BLaER1 treated with 17β-estradiol and CSF1 and Interleukin-3, amounts not matched to agents 10 nM and 100 nM (cell line): ENCODE measurements at regions not wholly inside any gene's neighbourhood (a gene's known extent, or its start where the extent isn't known, plus 50 kb on each side); places are given as distances from the start of the nearest gene placed in this dataset.

Experiments used
- H3K27ac ChIP-seq, 11 experiments: shearing (Covaris generic); formaldehyde crosslinking; 2 replicates each; pipeline ENCODE4 v1.8.1; 2022
- H3K27me3 ChIP-seq, 11 experiments: shearing (Covaris generic); formaldehyde crosslinking; 2 replicates each; pipeline ENCODE4 v1.8.1; 2022
- H3K36me3 ChIP-seq, 11 experiments: shearing (Covaris generic); formaldehyde crosslinking; 2 replicates each; pipeline ENCODE4 v1.8.1; 2022
- H3K4me1 ChIP-seq, 10 experiments: shearing (Covaris generic); formaldehyde crosslinking; 2 replicates each; pipeline ENCODE4 v1.8.1; 2022
- H3K4me2 ChIP-seq, 11 experiments: shearing (Covaris generic); formaldehyde crosslinking; 2 replicates each; pipeline ENCODE4 v1.8.1; 2022
- H3K4me3 ChIP-seq, 10 experiments: shearing (Covaris generic); formaldehyde crosslinking; 2 replicates each; pipeline ENCODE4 v1.8.1; 2022
- H3K9ac ChIP-seq, 11 experiments: shearing (Covaris generic); formaldehyde crosslinking; 2 replicates each; pipeline ENCODE4 v1.8.1; 2022
- H3K9me3 ChIP-seq, 11 experiments: shearing (Covaris generic); formaldehyde crosslinking; replicated peaks in 1 of 11; 2 replicates each; pipeline ENCODE4 v1.8.1; 2022
- H4K20me1 ChIP-seq, 11 experiments: shearing (Covaris generic); formaldehyde crosslinking; 2 replicates each; pipeline ENCODE4 v1.8.1; 2022
- Cebpa-rat ChIP-seq, 11 experiments: shearing (Covaris generic); IDR thresholded peaks; 2 replicates each; pipeline ENCODE4 v1.8.1; 2022

GRCh38 chr5:121748686-121749085 is 103.0 kb upstream of the FTMT start:
- H3K4me2 ChIP-seq: no peak overlapping the region
- no peaks in the 10 kb centered on the region for H4K20me1 ChIP-seq
- H3K36me3 ChIP-seq: no peaks in the 10 kb centered on the region
- TF ChIP-seq Cebpa-rat (IDR thresholded peaks at IDR 0.05): no peak
- H3K9ac ChIP-seq: no peak overlapping the region
- no peaks in the 10 kb centered on the region for H3K27me3 ChIP-seq
- no peaks in the 10 kb centered on the region for H3K9me3 ChIP-seq
- no peaks in the 10 kb centered on the region for H3K4me1 ChIP-seq
- no peak overlapping the region for H3K4me3 ChIP-seq
- no peak overlapping the region for H3K27ac ChIP-seq

GRCh38 chr5:121752149-121752548 is 99.5 kb upstream of the FTMT start:
- H3K27ac ChIP-seq: no peak overlapping the region
- no peak for TF ChIP-seq Cebpa-rat (IDR thresholded peaks at IDR 0.05)
- H3K9ac ChIP-seq: no peak overlapping the region

GRCh38 chr5:121755266-121755665 is 96.4 kb upstream of the FTMT start:
- Histone ChIP-seq H3K27me3 (no peaks in the 10 kb centered on the region), H3K4me3 (no peak overlapping the region), H3K4me1 (peaks cover 0 to 13% (median 3%) of the 10 kb centered on the region in 10 experiments; a peak in 7 of 20 replicates), H3K27ac (no peak overlapping the region), H4K20me1 (no peaks in the 10 kb centered on the region), H3K9ac (no peak overlapping the region), H3K4me2 (no peak overlapping the region), H3K36me3 (no peaks in the 10 kb centered on the region), H3K9me3 (no peaks in the 10 kb centered on the region)
- TF ChIP-seq Cebpa-rat (IDR thresholded peaks at IDR 0.05): no peak

More at GRCh38 chr5:121752149-121752548, 99.5 kb upstream of the FTMT start:
- H3K4me2 ChIP-seq: no peak overlapping the region
- no peaks in the 10 kb centered on the region for H3K9me3 ChIP-seq
- H3K27me3 ChIP-seq: no peaks in the 10 kb centered on the region
- no peaks in the 10 kb centered on the region for H3K4me1 ChIP-seq
- no peak overlapping the region for H3K4me3 ChIP-seq
- no peaks in the 10 kb centered on the region for H4K20me1 ChIP-seq
- H3K36me3 ChIP-seq: no peaks in the 10 kb centered on the region

GRCh38 chr5:121757753-121758152 is 93.9 kb upstream of the FTMT start:
- Histone ChIP-seq H3K4me2 (peak overlapping the region in 1 of 11 experiments; percentile 20; a peak in 2 of 22 replicates), H3K4me3 (no peak overlapping the region), H3K9me3 (no peaks in the 10 kb centered on the region), H3K27ac (0 out of 22 replicates have a peak overlapping the region, but pooled peaks of 1 of the 11 experiments have one; percentile 22), H3K4me1 (peaks cover 0 to 13% (median 3%) of the 10 kb centered on the region in 10 experiments; a peak in 7 of 20 replicates), H3K27me3 (no peaks in the 10 kb centered on the region), H3K36me3 (no peaks in the 10 kb centered on the region), H3K9ac (no peak overlapping the region), H4K20me1 (no peaks in the 10 kb centered on the region)
- TF ChIP-seq Cebpa-rat (IDR thresholded peaks at IDR 0.05): no peak

GRCh38 chr5:121758615-121759014 is 93.1 kb upstream of the FTMT start:
- H4K20me1 ChIP-seq: no peaks in the 10 kb centered on the region
- TF ChIP-seq Cebpa-rat (IDR thresholded peaks at IDR 0.05): no peak
- peak overlapping the region in 5 of 11 experiments; percentile 20 to 24 (median 22); a peak in 6 of 22 replicates for H3K4me2 ChIP-seq
- H3K4me1 ChIP-seq: peaks cover 0 to 15% (median 3%) of the 10 kb centered on the region in 10 experiments; a peak in 7 of 20 replicates
- H3K4me3 ChIP-seq: no peak overlapping the region
- no peaks in the 10 kb centered on the region for H3K27me3 ChIP-seq
- H3K9me3 ChIP-seq: no peaks in the 10 kb centered on the region
- H3K36me3 ChIP-seq: no peaks in the 10 kb centered on the region
- no peak overlapping the region for H3K9ac ChIP-seq
- peak overlapping the region in 4 of 11 experiments; percentile 6 to 25 (median 18); a peak in 3 of 22 replicates for H3K27ac ChIP-seq

- Histone ChIP-seq H3K4me3 (no peak overlapping the region), H3K27ac (no peak overlapping the region), H3K4me1 (peaks cover 0 to 19% (median 3%) of the 10 kb centered on the region in 10 experiments; a peak in 7 of 20 replicates), H3K4me2 (no peak overlapping the region), H3K9me3 (no peaks in the 10 kb centered on the region), H3K27me3 (no peaks in the 10 kb centered on the region), H3K9ac (no peak overlapping the region), H3K36me3 (no peaks in the 10 kb centered on the region), H4K20me1 (no peaks in the 10 kb centered on the region)
- no peak for TF ChIP-seq Cebpa-rat (IDR thresholded peaks at IDR 0.05)
Observed at GRCh38 chr5:121762426-121762825, 89.3 kb upstream of the FTMT start.

- Histone ChIP-seq H3K27ac (no peak overlapping the region), H3K27me3 (no peaks in the 10 kb centered on the region), H3K36me3 (no peaks in the 10 kb centered on the region), H4K20me1 (no peaks in the 10 kb centered on the region), H3K9ac (no peak overlapping the region), H3K4me2 (peak overlapping the region in 1 of 11 experiments; percentile 4; a peak in 1 of 22 replicates), H3K4me3 (no peak overlapping the region), H3K4me1 (peaks cover 0 to 7% (median under 1%) of the 10 kb centered on the region in 10 experiments; a peak in 6 of 20 replicates), H3K9me3 (no peaks in the 10 kb centered on the region)
- TF ChIP-seq Cebpa-rat (IDR thresholded peaks at IDR 0.05): no peak
Observed at GRCh38 chr5:121763665-121764064, 88.0 kb upstream of the FTMT start.

GRCh38 chr5:121780406-121780805 is 71.3 kb upstream of the FTMT start:
- Histone ChIP-seq H4K20me1 (no peaks in the 10 kb centered on the region), H3K9ac (no peak overlapping the region), H3K4me2 (no peak overlapping the region), H3K4me1 (no peaks in the 10 kb centered on the region), H3K9me3 (no peaks in the 10 kb centered on the region), H3K27ac (no peak overlapping the region), H3K27me3 (no peaks in the 10 kb centered on the region), H3K36me3 (no peaks in the 10 kb centered on the region), H3K4me3 (no peak overlapping the region)
- no peak for TF ChIP-seq Cebpa-rat (IDR thresholded peaks at IDR 0.05)

- H3K9me3 ChIP-seq: no peaks in the 10 kb centered on the region
- no peak overlapping the region for H3K4me2 ChIP-seq
- no peak overlapping the region for H3K4me3 ChIP-seq
- no peaks in the 10 kb centered on the region for H3K27me3 ChIP-seq
- no peak for TF ChIP-seq Cebpa-rat (IDR thresholded peaks at IDR 0.05)
- no peak overlapping the region for H3K9ac ChIP-seq
- H3K36me3 ChIP-seq: no peaks in the 10 kb centered on the region
- no peak overlapping the region for H3K27ac ChIP-seq
- no peaks in the 10 kb centered on the region for H3K4me1 ChIP-seq
- no peaks in the 10 kb centered on the region for H4K20me1 ChIP-seq
Observed at GRCh38 chr5:121783700-121784099, 68.0 kb upstream of the FTMT start.

GRCh38 chr5:121793791-121794190 is 57.9 kb upstream of the FTMT start:
- no peak overlapping the region for H3K9ac ChIP-seq
- no peaks in the 10 kb centered on the region for H4K20me1 ChIP-seq
- H3K4me1 ChIP-seq: no peaks in the 10 kb centered on the region
- H3K4me3 ChIP-seq: no peak overlapping the region
- no peaks in the 10 kb centered on the region for H3K27me3 ChIP-seq
- peaks cover 0 to 10% (median 5%) of the 10 kb centered on the region in 11 experiments; a peak in 4 of 22 replicates for H3K9me3 ChIP-seq
- H3K36me3 ChIP-seq: no peaks in the 10 kb centered on the region
- H3K4me2 ChIP-seq: no peak overlapping the region
- no peak for TF ChIP-seq Cebpa-rat (IDR thresholded peaks at IDR 0.05)
- no peak overlapping the region for H3K27ac ChIP-seq
